GM21515 (cell line): ENCODE measurements at regions not wholly inside any gene's neighbourhood (a gene's known extent, or its start where the extent isn't known, plus 50 kb on each side); places are given as distances from the start of the nearest gene placed in this dataset.

ENCODE experiments used
- ATAC-seq: cut with Tn5 transposase; IDR thresholded peaks from one replicate; pipeline ENCODE4 v1.9.1; 2021; ENCODE audit not compliant: unreplicated experiment

DNA sequence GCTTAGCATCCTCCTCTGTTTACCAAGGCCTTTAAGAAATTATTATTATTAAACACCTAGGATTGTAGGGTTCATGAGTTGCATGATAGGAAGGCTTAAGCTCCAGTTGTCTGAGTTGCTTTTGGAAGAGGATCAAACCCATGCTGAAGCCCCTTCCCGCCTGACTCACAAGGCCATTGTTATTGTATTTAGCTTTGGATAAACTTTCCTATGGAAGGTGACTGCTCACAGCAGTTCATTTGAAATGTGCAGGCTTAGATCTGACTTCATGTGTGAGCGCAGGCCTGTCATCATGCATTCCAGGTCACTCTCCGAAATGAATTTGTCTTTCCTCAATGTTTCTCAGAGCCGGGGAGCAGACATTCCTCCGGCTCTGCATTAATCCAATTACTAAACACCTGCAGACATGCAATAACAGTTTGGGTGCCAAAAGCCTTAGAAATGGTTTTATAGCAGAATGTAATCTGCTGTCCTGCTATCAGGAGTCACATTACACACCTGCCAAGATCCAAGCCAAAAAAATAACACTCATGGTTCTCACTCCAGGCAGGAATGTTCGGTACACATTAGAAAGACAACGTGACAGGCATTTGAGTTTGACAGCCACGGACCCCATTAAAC is 119.9 kb downstream of the OSR1 start:
- no peak for ATAC-seq

DNA sequence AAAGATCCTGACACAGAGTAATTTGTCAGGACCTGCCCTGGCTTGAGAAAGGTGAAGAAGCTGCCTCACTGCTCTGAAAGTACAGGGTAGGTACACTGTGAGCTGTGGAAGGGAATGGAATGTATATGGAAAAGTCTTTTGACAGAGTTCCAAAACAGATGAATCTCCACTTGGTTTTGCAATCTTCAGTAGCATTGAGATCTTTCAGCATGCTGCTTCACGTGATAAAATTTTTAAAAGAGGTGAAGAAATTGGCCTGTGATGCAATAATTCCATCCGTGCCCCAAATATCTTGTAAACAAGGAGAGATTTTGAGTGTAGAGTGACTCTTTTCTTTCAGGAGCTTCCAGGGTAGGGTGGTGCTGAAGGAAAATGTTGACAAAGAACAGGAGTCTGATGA is 123.1 kb downstream of the OSR1 start:
- no peak for ATAC-seq

DNA sequence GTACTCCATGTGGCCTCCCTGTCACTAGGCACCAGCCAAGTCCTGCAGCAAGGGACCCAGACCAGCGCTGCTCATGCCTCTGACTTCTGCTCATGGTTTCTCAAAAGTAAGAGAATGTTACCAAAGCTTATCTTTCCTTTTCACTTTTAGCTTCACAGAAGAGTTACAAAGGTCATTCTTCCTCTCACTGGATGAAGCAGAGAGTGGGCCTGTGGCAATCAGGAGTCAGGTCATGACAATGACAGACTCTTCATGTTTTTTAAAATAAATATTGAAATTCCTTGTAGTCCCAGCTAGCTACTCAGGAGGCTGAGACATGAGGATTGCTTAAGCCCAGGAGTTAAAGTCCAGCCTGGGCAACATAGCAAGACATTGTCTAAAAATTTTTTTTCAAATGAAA is 126.1 kb downstream of the OSR1 start:
- no peak for ATAC-seq

DNA sequence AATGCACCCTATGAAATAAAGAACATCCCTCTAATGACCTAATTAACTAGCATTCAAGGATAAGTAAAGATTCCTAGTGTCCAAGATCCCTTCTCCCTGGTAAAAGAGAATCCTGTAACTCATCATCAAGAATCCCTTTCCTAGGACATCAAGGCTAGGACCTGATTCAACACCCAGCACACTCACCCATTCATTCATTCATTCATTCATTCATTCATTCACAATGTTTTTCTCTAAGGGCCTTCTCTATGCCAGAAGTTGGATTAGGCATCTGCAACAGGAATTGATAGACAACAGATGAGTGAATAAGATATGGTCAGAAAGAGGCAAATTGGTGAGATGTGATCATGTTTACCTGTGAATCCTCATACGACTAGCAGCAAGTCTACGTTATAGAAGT is 126.8 kb downstream of the OSR1 start:
- no peak for ATAC-seq

- ATAC-seq: no peak
Observed at GRCh38 chr2:19230626-19231025, 127.8 kb downstream of the OSR1 start.

GRCh38 chr2:19228715-19229114 is 129.7 kb downstream of the OSR1 start:
- ATAC-seq: no peak

GRCh38 chr2:19228181-19228593 is 130.2 kb downstream of the OSR1 start:
- no peak for ATAC-seq

- no peak for ATAC-seq
Observed at GRCh38 chr2:19226871-19227270, 131.6 kb downstream of the OSR1 start.

DNA sequence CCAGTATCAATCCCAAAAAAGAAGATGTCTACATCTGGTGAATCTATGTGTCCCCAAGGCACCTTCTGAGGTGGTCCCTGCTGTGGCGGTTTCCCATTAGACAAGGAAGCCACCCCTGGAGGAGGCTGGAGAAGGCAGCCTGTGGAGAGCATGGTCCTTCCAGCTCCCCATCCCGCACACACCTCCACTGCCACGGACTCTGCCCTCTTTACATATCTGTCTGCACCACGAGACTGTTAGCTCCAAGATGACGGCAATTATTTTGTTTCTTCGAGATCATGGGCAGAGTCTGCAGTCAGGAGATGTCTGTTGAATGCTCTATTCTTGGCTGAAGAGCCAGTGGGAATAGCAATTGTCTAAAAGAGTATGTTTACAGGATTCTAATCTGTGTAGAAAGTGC is 132.0 kb downstream of the OSR1 start:
- ATAC-seq: no peak

- no peak for ATAC-seq
Observed at GRCh38 chr2:19225931-19226330, 132.5 kb downstream of the OSR1 start.

DNA sequence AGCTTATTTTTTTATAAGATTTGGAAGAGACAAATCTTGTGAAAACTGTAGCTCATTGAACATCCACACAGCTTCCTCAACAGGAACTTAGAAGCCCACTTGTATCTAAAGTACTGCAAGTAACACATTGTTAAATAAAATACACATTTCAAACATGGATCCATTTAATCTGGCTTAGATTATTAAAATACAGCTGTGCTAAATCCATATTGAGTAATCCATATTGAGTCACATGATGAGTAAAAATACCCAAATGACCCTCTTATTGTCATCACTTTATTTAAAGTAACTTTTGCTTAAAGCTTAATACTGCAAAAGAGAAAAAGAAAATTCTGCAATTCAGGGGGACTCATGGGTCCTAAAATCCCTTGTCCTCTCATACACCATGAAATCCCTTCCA is 133.3 kb downstream of the OSR1 start:
- no peak for ATAC-seq

- no peak for ATAC-seq
Observed at GRCh38 chr2:19224486-19224885, 133.9 kb downstream of the OSR1 start.

- no peak for ATAC-seq
Observed at GRCh38 chr2:19224011-19224410, 134.4 kb downstream of the OSR1 start.

DNA sequence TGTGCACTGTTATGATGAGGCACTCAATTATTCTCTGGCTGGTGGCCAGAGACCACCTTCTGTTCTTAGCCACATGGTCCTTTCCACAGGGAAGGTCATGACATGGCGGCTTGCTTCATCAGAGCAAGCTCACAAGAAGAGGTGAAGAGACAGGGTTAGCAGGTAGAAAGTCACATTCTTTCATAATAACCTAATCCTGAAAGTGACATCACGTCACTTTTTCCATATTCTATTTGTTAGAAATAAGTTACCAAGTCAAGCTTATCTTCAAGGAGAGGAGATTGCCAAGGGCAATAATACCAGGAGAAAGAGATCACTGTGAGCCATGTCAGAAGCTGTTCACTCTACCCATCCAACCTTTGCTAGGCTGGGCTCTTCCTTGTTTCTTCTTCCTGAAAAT is 139.4 kb downstream of the OSR1 start:
- ATAC-seq: no peak

- no peak for ATAC-seq
Observed at GRCh38 chr2:19218166-19218565, 140.3 kb downstream of the OSR1 start.

DNA sequence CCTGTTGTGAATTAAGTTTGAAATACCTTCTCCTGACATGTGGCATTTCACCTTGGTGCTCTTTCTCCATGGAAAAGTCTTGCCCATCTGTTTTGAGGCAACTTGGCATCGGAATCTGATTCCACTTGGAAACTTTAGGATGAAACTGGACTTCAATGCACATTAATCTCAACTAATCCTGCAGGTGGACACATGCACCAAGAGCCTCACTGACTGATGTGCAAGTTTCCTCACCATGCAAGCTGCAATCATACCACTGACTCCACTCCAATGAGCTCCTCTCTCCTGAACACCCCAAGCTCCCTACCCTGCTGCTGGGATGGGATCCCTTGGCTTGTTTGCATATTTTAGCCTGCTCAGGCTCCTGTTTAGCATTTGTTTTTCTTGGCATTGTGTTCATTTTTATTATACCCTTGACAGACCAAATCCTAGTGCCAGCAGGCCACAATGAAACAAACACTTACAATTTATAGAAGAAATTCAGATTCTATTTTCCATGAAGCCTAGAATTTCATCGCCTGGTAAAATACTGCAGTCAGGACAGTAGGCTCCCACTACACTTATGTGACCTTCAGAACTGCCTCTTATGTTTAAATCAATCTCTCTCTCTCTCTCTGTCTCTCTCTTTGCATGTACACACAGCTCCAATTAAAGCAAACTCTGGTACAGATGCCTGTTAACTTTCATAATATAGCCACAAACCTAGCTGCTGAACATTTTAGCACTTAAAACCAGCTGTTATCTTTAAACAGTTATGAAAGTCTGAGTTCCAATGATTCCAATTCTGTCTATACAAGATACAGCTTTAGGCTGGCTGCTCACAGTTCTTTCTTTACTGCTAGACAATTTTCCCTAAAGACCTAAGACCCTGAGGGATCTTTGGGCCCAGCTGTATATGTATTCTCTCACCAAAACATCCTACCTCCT is 141.5 kb downstream of the OSR1 start:
- ATAC-seq: no peak

- no peak for ATAC-seq
Observed at GRCh38 chr2:19216238-19216637, 142.2 kb downstream of the OSR1 start.

GRCh38 chr2:19214682-19215391 is 143.6 kb downstream of the OSR1 start:
- ATAC-seq: no peak

DNA sequence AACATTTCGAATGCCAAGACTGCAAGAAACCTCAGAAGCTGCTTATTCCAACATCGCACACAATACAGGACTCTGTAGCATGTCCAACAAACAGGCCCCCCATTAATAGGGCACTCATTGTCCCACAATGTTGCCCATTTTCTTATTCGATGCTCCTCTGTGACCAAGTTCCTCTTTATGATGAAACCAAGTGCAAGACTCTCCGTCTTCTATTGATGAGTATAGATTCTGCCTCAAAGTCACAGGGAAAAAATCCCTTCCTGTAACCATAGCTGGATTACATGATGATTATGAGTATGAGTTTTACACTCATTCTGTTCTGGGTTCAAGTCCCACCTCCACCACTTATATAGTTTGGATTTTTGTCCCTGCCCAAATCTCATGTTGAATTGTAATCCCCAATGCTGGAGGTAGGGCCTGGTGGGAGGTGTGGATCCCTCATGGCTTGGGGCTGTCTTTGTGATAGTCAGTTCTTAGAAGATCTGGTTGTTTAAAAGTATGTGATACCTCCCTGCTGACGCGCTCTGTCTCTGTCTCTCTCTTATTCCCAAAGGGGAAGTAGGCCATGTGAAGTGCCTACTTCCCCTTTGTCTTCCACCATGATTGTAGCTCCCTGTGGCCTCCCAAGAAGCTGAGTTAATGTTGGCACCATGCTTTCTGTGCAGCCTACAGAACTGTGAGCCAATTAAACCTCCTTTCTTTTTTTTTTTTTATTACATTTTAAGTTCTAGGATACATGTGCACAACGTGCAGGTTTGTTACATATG is 148.7 kb downstream of the OSR1 start:
- ATAC-seq: no peak

DNA sequence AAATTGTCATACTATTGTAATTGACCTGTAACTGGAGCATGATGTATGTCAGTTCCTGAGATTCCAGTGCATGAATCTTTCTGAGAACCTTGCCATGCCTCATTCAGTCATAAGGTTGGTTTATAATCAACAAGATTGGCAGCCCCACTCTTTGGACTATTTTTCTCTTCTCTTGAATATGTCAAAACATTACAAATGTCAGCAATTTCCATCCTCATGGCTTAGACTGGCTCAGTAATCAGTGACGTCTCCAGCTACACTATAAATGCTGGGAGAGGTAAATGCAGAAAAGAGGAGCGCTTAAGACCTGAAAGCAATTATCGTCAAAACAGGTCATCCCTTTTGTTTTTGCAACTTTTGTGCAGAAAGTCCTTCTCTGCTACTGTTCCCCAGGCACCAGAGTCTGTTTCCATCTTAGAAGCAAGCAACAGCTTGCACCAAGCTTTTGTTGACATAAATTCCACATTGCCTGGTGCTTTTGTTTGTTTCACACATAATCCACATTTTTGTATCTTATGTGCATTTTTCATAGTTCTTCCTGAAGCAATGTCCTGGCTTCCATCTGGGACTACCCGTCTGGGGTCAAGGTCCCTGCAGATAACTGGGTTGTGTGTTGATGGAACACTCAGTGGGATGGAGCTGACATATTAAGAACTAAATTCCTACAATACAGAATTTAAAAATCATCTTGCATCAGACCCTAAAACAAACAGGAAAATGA is 149.8 kb downstream of the OSR1 start:
- no peak for ATAC-seq
